GM18511 (cell line): ENCODE measurements at regions not wholly inside any gene's neighbourhood (a gene's known extent, or its start where the extent isn't known, plus 50 kb on each side); places are given as distances from the start of the nearest gene placed in this dataset.
"Not testable (repeated sequence)": the region's sequence is repeated elsewhere in the genome, so short reads cannot be mapped to it uniquely, and the experiment has no call there.

Experiments
- ATAC-seq: cut with Tn5 transposase; IDR thresholded peaks from one replicate; pipeline ENCODE4 v1.9.1; 2021; ENCODE audit warnings: mild to moderate bottlenecking, moderate library complexity; ENCODE audit not compliant: unreplicated experiment

DNA sequence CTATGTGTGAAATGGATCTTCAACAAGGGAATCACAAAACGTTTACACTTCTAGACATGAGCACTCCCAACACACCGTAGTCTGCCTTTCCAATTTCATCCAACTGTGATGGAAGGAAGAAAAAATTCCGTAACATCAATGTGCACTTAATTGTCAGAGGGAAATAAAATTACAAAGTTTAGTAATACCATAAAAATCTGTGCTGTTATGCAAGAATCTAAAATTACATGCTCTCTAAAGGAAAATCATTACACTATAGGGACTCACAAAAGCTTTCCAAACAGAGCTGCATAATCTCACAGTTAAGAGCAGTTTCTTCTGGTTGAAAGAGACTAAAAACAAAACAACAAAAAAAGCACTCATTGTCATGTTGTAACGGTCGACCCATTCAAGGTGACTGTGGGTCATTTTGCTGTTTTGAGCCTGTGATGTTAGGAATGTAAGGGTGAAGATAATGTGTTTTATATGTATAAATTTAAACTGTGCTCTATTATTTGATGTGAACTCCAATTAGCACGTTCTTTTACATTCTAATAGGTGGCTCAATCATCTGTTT lies 698.0 kb downstream of the TDRD15 start:
- no peak for ATAC-seq

DNA sequence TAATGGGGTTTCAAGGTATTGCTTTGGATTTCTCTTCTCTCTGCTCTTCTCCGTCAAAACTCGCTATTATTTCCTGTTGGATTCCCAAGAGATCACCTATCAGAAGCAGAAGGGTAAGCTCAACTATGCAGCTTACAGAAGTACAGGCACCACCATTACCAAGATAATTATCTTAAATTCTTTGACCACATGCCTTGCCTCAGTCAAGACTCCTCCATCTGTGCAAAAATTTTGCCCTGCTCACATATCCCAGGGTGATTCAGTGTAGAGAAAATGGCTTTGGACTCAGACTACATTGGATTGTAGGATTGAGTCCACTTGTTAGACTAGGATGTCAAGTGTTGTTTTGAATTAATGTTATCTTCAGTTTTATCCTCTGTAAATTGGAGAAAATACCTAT lies 698.7 kb downstream of the TDRD15 start:
- no peak for ATAC-seq

DNA sequence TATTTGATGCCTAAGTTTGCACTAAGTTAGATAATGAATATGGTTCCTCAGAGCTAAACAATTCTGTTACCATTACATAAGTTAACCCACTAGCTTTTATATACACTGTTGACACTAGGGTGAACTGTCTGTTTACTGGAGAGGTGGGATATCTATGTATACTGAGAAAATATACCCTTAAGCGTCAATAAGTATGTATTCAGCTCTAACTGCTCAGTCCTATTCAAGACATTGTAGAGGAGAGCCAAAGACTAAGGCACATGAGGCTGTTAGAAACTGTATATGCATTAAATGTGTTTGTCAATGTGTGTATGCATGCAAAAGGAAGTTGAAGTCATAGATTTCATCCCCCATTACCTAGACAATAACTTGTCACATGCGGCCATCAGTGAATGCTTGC lies 710.0 kb downstream of the TDRD15 start:
- no peak for ATAC-seq

DNA sequence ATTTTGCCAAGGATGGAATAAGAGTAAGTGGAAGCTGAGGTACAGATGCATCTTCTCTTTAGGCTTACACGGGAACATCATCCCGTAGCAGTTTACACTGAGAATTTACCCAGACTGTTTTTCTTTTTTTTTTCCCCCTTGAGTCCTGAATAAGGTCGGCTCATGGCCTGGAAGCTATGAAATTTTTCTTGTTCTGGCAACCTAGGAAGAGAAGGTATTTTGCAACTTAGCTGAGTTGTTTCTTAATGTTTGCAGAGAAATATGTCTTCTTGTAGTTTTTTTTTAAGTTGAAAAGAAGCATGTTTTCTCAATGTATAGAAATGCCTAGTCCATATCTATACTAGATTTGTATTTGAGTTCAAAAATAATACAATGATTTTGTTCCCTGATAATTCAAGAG lies 712.5 kb downstream of the TDRD15 start:
- no peak for ATAC-seq

DNA sequence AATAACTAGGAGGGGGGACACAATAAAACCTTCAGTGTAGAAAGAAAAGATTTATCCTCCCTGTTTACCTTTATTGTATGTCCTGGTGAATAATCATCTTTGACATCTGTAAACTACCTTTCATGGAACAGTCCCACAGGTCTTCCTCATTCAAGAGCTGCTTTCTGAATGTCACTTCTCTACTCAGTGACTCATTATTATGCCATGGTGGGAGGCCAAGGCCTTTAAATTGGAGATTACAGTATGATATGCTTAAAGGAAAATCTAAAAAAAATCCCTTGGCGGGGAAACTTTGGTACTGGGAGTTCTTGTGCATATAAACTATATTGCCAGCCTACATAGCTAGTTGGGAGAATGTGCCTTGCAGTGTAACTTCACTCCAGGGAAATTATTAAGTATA lies 713.0 kb downstream of the TDRD15 start:
- no peak for ATAC-seq

DNA sequence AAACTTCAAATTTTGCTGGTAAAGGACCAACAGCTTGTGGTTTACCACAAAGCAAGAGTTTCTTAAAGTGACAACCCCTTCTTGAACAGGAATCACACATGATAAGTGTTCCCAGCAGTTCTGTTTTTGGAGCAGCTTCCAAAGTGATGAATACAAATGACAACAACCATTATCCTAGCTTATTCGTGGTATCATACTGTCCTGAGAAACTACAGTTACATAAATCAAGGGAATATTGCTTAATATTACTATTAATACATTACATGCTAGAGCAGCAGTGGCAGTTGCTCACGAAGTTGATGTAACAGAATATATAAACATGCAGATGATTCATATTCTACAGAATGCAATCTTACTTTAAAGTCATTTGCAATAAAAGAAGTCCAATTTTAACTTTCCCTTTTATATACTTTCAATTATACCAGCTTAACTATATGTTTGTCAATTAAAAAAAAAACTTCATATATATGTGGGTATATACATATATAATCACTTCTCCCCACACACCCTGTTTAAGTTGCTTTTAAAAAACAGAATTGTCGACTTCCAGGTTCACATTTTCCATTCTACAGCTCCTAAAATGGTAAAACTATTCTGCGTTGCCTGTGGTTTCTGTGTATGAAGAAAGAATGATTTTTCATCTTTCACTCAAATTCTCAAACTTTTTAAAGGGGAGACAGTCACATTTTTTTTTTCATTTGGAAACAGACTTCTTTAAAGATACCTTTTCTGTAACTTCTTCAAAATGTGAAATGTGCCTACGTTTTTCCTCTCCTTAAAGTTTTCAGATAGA lies 713.6 kb downstream of the TDRD15 start:
- ATAC-seq, result no peak

DNA sequence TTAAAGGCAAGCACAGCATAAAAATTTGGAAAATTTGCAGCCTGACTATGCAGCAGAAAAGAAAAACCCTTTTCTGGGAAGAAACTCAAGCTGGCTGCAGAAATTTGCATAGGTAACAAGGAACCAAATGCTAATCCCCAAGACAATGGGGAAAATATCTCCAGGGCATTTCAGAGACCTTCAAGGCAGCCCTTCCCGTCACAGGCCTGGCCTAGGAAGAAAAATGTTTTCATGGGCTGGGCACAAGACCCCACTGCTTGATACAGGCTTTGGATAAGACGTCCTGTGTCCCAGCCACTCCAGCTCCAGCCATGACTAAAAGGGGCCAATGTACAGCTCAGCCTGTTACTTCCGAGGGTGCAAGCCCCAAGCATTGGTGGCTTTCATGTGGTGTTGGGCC lies 717.6 kb downstream of the TDRD15 start:
- no peak for ATAC-seq

DNA sequence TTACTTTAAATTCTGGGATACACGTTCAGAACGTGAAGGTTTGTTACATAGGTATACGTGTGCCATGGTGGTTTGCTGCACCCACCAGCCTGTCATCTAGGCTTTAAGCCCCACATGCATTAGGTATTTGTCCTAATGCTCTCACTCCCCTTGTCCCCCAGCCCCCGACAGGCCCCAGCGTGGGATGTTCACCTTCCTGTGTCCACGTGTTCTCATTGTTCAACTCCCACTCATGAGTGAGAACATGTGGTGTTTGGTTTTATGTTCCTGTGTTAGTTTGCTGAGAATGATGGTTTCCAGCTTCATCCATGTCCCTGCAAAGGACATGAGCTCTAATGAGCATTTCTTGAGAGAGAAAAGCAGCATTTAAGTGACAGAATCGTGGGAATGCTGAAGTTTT lies 726.6 kb downstream of the TDRD15 start:
- ATAC-seq, result not testable (repeated sequence)

DNA sequence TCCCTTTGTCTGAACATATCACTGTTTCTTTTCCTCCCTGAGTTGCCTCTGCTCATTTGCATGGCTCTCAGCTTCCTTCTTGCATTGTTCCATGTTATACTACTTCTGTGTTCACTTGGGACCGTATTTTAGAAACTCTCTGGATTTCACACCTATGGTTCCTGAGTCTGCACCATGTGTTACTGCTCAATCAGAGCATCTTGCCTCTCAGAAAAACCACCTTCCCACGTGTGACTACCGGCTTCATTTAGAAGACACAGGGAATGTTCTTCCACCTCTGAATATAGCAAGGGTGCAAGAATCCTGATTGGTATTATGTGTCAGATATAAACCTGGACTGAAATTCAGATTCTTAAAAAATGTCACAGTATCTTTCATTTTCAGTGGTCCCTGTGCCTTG lies 731.2 kb downstream of the TDRD15 start:
- no peak for ATAC-seq

DNA sequence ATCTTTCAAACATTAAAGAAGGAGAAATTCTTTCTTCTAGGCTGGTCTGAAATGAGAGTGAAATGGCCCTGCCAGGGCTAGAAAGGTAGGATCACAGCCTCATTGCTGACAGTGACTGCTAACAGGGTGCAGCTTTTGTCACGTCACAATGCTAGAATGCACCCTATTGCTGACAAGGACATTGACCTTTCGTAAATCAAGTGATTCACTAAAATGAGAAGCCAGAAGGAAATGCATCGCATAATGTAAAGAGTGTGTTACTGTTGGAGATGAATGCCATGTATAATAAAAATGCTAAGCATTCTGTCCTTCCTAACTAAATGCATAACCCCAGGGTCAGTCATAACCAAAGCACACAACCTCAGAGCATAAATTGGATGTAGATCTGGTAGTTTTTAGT lies 732.9 kb downstream of the TDRD15 start:
- no peak for ATAC-seq

DNA sequence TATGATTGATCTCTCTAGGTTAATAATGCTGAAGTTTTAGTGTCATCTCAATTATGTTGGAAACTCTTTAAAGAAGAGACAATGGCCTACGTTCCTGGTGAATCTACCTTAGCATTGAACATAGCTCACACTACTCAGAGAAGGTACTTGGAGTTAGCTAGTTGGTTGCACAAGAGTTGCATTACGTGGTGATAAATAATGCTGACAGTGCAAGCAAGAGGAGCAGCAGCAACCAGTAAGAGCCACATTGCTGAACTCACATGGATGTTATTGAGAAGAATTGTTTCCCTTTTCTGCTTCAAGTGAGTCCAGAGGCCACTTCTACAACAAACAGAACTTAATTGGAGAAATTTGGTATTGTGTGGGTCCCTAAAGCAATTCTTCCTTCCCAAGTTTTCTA lies 737.1 kb downstream of the TDRD15 start:
- no peak for ATAC-seq

DNA sequence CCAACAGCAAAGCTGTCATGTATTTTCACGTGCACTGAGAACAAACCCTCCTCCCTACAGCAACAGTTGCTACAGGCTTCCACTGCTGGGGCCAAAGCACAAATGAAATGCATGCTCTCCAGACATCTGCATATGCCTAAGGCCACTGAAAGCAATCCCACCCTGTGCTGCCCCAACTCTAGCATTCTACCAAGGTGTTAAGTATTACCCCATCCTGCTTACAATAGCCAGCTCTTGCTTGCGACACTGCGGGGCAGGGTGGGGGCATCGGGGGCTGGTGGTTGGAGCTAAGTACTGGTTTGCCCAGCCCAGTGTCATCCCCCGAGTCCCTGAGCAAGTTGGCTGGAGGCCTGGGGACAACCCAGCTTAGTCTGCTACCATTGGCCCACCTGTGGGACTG lies 742.5 kb downstream of the TDRD15 start:
- no peak for ATAC-seq

DNA sequence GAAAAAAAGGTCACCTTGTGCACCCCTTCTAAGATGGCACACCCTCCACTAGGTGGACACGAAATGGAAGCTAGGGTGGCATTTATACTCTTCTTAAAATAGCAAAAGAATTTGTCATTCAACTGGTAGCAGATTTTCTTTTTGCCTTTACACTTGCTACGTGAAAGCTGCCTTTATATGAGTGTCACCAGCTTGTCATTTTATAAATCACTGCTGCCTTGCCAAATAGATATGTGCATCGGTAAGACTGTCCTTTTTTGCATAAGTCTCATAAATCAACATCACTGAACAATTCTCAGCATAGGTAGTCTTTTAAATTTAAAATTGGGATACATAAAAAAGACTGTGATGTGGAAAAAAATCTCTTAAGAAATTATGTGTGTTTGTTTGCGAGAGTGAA lies 764.1 kb downstream of the TDRD15 start:
- no peak for ATAC-seq

DNA sequence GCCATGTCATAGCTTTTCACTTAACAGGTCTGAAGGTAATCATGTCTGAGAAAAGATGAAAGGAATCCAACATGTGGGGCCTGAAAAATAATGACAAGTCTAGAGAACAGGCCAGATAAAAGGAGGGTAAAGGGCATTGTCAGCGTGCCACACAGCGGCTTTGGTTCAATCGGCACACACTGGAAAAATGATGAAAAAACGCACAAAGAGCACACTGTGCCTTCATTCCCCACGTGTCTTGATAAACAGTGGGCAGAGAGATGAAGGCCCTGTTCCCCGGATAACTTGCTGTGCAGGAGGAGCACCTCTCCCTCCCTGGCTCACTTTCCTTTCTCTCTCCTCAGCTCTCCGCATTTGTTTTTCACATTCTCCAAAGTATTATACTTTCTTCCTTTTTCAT lies 766.3 kb downstream of the TDRD15 start:
- ATAC-seq, result no peak

DNA sequence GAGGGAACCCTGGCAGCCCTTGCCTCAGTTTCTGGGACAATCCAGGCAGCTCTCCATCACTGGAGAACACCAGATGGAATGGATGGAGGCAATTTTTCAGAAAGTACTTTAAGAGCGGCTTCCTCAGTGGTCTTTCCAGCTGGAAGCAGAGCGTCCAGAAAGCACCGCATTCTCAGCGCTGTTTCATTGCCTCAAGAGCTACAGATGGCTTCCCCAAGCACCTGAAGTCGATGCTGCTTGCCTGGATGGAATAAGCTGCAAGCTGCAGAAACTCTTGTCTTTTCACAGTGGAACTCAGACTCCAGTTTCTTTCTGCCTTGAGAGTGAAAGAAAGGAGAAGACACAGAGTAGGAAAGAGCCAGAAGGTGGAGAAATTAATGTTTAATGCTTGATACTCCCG lies 766.9 kb downstream of the TDRD15 start:
- ATAC-seq, result no peak

DNA sequence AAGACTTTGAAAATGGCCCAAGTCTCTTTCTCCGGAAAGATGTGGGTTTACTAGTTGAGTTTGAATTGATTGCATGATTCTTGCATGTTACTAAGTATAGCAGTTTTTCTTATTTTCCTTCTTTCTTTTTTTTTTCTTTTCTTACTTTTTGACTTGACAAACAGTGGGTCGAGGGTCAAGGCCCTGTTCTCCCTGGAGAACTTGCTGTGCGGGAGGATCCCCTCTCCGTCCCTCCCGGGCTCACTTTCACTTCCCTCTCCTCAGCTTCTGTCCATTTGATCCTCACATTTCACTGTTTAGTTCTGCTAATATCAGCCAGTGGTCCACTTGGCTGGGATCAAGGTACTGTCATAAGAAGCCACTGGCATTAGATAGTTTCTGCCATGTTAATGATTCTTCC lies 767.4 kb downstream of the TDRD15 start:
- ATAC-seq, result no peak

DNA sequence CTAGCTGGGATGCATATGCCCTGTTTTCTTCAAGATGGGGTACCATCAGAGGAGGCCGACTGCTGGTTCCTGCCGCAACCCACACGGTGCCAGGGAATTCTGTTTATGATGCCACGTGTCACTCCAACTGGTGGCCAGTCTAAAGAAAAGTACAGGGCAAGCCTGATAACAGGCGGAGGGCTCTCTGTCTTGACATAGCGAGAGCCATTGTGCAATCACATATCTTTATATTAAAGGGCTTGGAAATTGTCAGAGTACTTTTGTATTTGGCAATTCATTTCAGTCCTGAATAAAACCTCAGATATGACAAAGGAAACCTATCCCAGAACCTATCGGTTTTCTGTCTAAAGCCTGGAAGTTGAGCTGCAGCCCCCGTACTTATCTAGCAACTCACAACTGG lies 768.4 kb downstream of the TDRD15 start:
- no peak for ATAC-seq

DNA sequence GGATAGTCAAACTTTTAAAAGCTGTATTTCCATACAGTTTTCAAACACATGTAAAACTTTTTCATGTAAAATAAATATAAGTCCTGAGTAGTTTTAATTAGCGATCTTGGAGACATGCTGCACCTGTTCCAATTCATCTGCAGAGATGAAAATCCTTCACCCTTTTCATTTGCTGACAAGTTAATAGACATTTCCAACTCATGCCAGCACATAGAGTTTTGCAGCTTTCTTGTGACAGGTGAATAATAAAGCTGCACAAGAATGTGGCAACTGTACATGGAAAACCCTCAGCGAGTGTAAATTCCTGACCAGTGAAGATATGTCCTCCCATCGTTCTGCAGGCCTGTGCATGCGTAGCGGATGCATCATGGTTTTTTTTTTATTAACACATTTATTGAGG lies 771.4 kb downstream of the TDRD15 start:
- no peak for ATAC-seq

DNA sequence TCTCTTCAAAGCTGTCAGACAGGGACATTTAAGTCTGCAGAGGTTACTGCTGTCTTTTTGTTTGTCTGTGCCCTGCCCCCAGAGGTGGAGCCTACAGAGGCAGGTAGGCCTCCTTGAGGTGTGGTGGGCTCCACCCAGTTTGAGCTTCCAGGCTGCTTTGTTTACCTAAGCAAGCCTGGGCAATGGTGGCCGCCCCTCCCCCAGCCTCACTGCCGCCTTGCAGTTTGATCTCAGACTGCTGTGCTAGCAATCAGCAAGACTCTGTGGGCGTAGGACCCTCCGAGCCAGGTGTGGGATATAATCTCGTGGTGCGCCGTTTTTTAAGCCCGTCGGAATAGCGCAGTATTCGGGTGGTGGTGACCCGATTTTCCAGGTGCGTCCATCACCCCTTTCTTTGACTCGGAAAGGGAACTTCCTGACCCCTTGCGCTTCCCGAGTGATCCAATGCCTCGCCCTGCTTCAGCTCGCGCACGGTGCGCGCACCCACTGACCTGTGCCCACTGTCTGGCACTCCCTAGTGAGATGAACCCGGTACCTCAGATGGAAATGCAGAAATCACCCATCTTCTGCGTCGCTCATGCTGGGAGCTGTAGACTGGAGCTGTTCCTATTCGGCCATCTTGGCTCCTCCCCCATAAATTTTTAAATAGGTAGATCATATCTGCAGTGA lies 785.1 kb downstream of the TDRD15 start:
- ATAC-seq, result not testable (repeated sequence)

DNA sequence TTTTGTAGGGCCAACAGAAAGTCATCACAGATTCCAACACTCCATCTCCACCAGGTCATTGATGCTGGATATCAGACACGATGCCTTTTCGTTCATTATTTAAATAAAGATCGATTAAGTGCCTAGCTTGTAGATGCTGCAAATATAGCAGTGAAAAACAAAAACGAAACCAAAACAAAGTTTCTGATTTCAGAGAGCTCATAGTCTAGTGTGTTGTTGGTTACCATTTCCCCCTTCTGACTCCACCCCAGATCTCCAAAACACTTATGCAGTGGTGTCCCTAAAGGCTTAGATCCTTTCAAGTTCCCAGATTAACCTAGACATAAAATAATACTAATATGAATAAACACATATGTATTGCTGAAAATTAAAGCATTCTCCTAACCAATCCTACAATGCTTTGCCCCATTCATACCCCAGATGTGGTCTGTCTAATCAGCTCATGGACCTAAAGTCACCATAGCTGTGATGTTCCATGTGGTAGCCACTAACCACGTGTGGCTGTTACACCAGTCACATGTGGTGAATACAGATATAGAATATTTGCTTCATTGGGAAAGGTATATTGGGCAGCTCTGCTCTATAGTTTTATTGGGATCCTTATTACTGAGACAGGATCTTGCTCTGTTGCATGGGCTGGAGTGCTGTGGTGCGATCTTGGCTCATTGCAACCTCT lies 787.2 kb downstream of the TDRD15 start:
- no peak for ATAC-seq

DNA sequence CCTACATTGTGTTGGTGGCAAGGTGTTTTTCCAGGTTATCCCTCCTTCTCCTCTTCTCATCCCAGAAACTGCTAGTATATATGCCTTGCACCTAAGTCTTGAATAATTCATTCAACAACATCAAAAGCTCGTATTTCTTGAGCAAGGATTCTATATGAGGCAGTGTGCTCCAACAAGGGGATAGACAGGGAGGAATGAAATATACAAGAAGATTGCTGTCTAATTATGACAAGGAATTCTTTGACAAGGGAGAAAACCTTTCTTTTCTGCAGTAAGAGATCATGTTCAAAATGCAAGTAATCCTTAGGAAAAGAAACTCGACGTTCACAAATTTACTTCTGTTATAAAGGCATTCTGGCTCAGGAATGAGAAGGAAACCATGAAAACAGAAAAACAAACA lies 788.6 kb downstream of the TDRD15 start:
- no peak for ATAC-seq

DNA sequence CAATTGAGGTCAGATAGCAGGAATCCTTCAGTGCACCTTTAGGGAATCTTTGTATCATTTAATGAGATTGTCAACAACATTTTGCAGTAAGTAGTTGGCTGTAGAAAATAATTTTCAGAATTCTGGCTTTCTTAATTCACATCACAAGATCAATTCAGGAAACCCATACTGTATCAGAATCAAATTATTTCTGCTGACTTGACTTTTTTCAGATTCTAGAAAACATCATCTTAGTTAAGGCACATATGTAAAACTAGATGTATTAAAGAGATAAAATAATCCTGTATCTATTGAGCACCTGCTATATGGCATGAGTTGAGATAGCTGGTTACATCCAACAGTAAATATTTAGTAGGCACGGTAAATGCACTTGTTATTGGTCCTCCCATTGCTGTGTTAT lies 791.4 kb downstream of the TDRD15 start:
- no peak for ATAC-seq
